Astrocyte (in vitro differentiated cells and primary cell): ENCODE measurements at regions not wholly inside any gene's neighbourhood (a gene's known extent, or its start where the extent isn't known, plus 50 kb on each side); places are given as distances from the start of the nearest gene placed in this dataset.

Source experiments
- DNase-seq: peaks from one replicate; pipeline ENCODE4 v3.0.0-alpha.2; 2010; ENCODE audit warnings: low read depth
- FAIRE-seq: peaks from 2 replicates; lab custom pipeline; 2011; peaks lifted over from hg19 to GRCh38; lab: Jason Lieb, UNC
- H2AFZ ChIP-seq: 2 replicates; pipeline ENCODE4 v1.6.0; 2012; ENCODE audit warnings: low read depth, low read length, inconsistent platforms
- H3K27ac ChIP-seq: 2 replicates; pipeline ENCODE4 v1.5.1; 2011; ENCODE audit warnings: low read depth, low read length, inconsistent platforms
- H3K27me3 ChIP-seq: 2 replicates; pipeline ENCODE4 v1.6.0; 2011; ENCODE audit warnings: low read length, inconsistent platforms; ENCODE audit not compliant: insufficient read depth
- H3K36me3 ChIP-seq: 2 replicates; pipeline ENCODE4 v1.5.1; 2011; ENCODE audit warnings: low read length, inconsistent platforms; ENCODE audit not compliant: insufficient read depth
- H3K4me1 ChIP-seq: 2 replicates; pipeline ENCODE4 v1.5.1; 2011; ENCODE audit warnings: low read length, inconsistent platforms; ENCODE audit not compliant: insufficient read depth
- H3K4me2 ChIP-seq: 2 replicates; pipeline ENCODE4 v1.6.0; 2012; ENCODE audit warnings: low read length, inconsistent platforms
- H3K4me3 ChIP-seq: 2 replicates; pipeline ENCODE4 v1.5.1; 2011; ENCODE audit warnings: low read depth, mild to moderate bottlenecking, low read length, inconsistent platforms; ENCODE audit not compliant: insufficient read depth
- H3K79me2 ChIP-seq: 2 replicates; pipeline ENCODE4 v1.6.0; 2012; ENCODE audit warnings: mild to moderate bottlenecking, low read length, inconsistent platforms; ENCODE audit not compliant: insufficient read depth
- H3K9ac ChIP-seq: 2 replicates; pipeline ENCODE4 v1.6.0; 2012; ENCODE audit warnings: mild to moderate bottlenecking, low read length, inconsistent platforms
- H3K9me3 ChIP-seq: 2 replicates; pipeline ENCODE4 v1.5.1; 2012; ENCODE audit warnings: low read depth, mild to moderate bottlenecking, low read length, inconsistent platforms; ENCODE audit not compliant: insufficient read depth
- H4K20me1 ChIP-seq: 2 replicates; pipeline ENCODE4 v1.6.0; 2012; ENCODE audit warnings: low read length, inconsistent platforms; ENCODE audit not compliant: insufficient read depth
- H3K27ac Mint-ChIP-seq: one replicate; pipeline ENCODE4 v1.8.0; 2021; ENCODE audit warnings: mild to moderate bottlenecking, mixed read lengths; ENCODE audit not compliant: unreplicated experiment
- H3K27me3 Mint-ChIP-seq: one replicate; pipeline ENCODE4 v1.8.0; 2021; ENCODE audit warnings: low read depth, mixed read lengths; ENCODE audit not compliant: unreplicated experiment
- H3K36me3 Mint-ChIP-seq: one replicate; pipeline ENCODE4 v1.8.0; 2021; ENCODE audit warnings: low read depth, mixed read lengths; ENCODE audit not compliant: unreplicated experiment
- H3K4me1 Mint-ChIP-seq: one replicate; pipeline ENCODE4 v1.8.0; 2021; ENCODE audit warnings: low read depth, mixed read lengths; ENCODE audit not compliant: unreplicated experiment
- H3K4me3 Mint-ChIP-seq: one replicate; pipeline ENCODE4 v1.8.0; 2021; ENCODE audit warnings: mild to moderate bottlenecking, moderate library complexity, mixed read lengths; ENCODE audit not compliant: unreplicated experiment
- H3K9me3 Mint-ChIP-seq: one replicate; pipeline ENCODE4 v1.8.0; 2021; ENCODE audit warnings: mild to moderate bottlenecking, mixed read lengths; ENCODE audit not compliant: unreplicated experiment
- EZH2 ChIP-seq: IDR thresholded peaks from 2 replicates; pipeline ENCODE4 v1.6.1; 2012; ENCODE audit warnings: mild to moderate bottlenecking, low read length, inconsistent platforms; ENCODE audit not compliant: insufficient read depth
- TF ChIP-seq, protein P1 (sequence below): IDR thresholded peaks from 2 replicates; pipeline ENCODE4 v1.5.1; 2011; ENCODE audit warnings: low read depth, mild to moderate bottlenecking, inconsistent platforms, low read length, moderate library complexity; ENCODE audit not compliant: insufficient read depth

DNA sequence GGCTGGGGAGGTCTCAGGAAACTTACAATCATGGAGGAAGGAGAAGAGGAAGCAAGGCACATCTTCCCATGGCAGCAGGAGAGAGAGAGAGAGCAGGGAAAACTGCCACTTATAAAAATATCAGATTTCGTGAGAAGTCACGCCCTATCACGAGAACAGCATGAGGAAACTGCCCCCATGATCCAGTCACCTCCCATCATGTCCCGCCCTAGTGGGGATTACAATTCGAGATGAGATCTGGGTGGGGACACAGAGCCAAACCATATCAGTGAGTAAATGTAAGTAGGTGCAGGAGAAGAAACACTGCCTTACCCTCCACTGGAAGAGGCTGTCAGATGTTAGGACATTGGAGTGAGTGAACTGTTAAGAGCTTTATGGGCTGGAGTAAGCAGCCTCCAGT lies 270.4 kb downstream of the TFAP2C start:
- Mint-ChIP-seq H3K36me3 (no peaks in the 10 kb centered on the region), H3K27ac (no peak overlapping the region), H3K27me3 (peaks cover 35% of the 10 kb centered on the region), H3K4me3 (no peak overlapping the region), H3K4me1 (no peaks in the 10 kb centered on the region), H3K9me3 (peaks cover 13% of the 10 kb centered on the region)
- Histone ChIP-seq H3K27ac (no peak overlapping the region), H3K4me3 (no peak overlapping the region), H3K9ac (no peak overlapping the region), H3K4me1 (no peaks in the 10 kb centered on the region), H3K36me3 (no peaks in the 10 kb centered on the region), H2AFZ (no peak overlapping the region), H3K9me3 (no peaks in the 10 kb centered on the region), H4K20me1 (no peaks in the 10 kb centered on the region), H3K4me2 (no peak overlapping the region), H3K27me3 (peaks cover 2% of the 10 kb centered on the region), H3K79me2 (no peaks in the 10 kb centered on the region)
- no peak for FAIRE-seq
- no peak for DNase-seq
- no peak for TF ChIP-seq EZH2
- TF ChIP-seq, protein P1, sequence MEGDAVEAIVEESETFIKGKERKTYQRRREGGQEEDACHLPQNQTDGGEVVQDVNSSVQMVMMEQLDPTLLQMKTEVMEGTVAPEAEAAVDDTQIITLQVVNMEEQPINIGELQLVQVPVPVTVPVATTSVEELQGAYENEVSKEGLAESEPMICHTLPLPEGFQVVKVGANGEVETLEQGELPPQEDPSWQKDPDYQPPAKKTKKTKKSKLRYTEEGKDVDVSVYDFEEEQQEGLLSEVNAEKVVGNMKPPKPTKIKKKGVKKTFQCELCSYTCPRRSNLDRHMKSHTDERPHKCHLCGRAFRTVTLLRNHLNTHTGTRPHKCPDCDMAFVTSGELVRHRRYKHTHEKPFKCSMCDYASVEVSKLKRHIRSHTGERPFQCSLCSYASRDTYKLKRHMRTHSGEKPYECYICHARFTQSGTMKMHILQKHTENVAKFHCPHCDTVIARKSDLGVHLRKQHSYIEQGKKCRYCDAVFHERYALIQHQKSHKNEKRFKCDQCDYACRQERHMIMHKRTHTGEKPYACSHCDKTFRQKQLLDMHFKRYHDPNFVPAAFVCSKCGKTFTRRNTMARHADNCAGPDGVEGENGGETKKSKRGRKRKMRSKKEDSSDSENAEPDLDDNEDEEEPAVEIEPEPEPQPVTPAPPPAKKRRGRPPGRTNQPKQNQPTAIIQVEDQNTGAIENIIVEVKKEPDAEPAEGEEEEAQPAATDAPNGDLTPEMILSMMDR, result no peak

DNA sequence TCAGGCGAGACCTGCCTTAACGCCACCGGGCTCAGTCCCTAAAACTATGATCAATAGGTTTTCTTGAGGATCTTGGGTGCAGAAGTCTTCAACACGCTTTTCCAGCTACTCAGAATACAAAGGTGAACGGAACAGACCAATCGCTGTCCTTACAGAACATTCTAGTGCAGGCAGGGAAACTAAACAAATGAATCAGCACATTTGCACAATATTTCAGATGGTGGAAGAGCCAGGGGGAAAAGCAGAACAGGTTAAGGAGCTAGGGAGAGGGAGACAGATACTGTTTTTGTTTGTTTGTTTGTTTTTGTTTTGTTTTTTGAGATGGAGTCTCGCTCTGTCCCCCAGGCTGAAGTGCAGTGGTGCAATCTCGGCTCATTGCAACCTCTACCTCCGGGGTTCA lies 271.1 kb downstream of the TFAP2C start:
- peaks cover 33% of the 10 kb centered on the region for H3K27me3 Mint-ChIP-seq
- Histone ChIP-seq H4K20me1 (no peaks in the 10 kb centered on the region), H3K27me3 (peaks cover 2% of the 10 kb centered on the region), H3K9me3 (no peaks in the 10 kb centered on the region), H3K4me3 (no peak overlapping the region), H3K36me3 (no peaks in the 10 kb centered on the region), H3K27ac (no peak overlapping the region), H3K9ac (no peak overlapping the region), H3K4me2 (no peak overlapping the region), H2AFZ (no peak overlapping the region), H3K4me1 (no peaks in the 10 kb centered on the region), H3K79me2 (no peaks in the 10 kb centered on the region)
- no peaks in the 10 kb centered on the region for H3K4me1 Mint-ChIP-seq
- DNase-seq (no peak), FAIRE-seq (no peak)
- no peak overlapping the region for H3K4me3 Mint-ChIP-seq
- no peak overlapping the region for H3K27ac Mint-ChIP-seq
- TF ChIP-seq, protein P1, result no peak
- no peak for TF ChIP-seq EZH2
- peaks cover 13% of the 10 kb centered on the region for H3K9me3 Mint-ChIP-seq
- H3K36me3 Mint-ChIP-seq, result no peaks in the 10 kb centered on the region

DNA sequence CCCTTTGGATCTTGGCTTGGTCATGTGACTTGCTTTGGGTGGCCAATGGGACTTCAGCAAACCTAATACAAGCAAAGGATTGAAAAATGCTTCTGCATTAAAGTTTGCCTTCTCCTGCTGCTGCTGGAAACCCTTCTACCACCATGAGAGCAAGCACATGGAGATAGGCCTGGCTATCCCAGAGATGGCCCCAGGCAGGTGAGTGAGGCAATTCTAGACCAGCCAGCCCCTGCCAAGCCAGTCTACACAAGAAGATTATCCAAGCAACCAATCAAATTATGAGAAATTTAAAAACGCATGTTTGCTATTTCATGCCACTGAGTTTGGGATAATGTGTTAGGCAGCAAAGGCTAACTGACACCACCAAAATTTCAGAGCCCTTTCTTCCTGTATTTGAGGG lies 274.3 kb downstream of the TFAP2C start:
- Mint-ChIP-seq H3K36me3 (no peaks in the 10 kb centered on the region), H3K9me3 (peaks cover 13% of the 10 kb centered on the region), H3K27ac (no peak overlapping the region), H3K27me3 (peaks cover 28% of the 10 kb centered on the region), H3K4me1 (no peaks in the 10 kb centered on the region), H3K4me3 (no peak overlapping the region)
- Histone ChIP-seq H3K4me2 (no peak overlapping the region), H3K27ac (no peak overlapping the region), H3K27me3 (peaks cover 2% of the 10 kb centered on the region), H3K9me3 (no peaks in the 10 kb centered on the region), H3K36me3 (no peaks in the 10 kb centered on the region), H2AFZ (no peak overlapping the region), H4K20me1 (no peaks in the 10 kb centered on the region), H3K9ac (no peak overlapping the region), H3K4me1 (no peaks in the 10 kb centered on the region), H3K4me3 (no peak overlapping the region), H3K79me2 (no peaks in the 10 kb centered on the region)
- no peak for TF ChIP-seq EZH2
- TF ChIP-seq, protein P1, result no peak
- DNase-seq (no peak), FAIRE-seq (no peak)
